ENCODE measurements at regions not wholly inside any gene's neighbourhood (a gene's known extent, or its start where the extent isn't known, plus 50 kb on each side); places are given as distances from the start of the nearest gene placed in this dataset.

DNA sequence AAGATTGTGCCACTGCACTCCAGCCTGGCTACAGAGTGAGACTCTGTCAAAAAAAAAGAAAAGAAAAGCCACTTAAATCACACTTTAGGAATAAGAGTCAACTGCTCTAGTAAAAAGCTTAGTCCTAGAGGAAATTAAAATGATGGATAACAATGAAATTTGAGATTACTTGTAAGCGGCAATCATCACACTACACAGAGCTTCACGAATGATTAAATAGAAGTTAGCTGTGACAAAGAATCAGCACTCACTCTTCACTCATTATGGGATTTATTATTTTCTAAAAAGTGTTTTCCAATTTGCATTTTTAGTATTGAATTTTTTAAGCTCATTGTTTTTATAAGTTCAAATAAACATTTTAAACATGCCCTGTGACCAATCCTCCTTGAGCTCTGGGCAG is 718.0 kb downstream of the UTRN start:
- no peak overlapping the region for H3K4me3 ChIP-seq (ENCODE audit: insufficient read depth, low read depth, low read length, poor library complexity, severe bottlenecking)
- DNase-seq: no peak
- no peaks in the 10 kb centered on the region for H3K4me1 ChIP-seq (ENCODE audit: control insufficient read depth, insufficient read depth, low read length, poor library complexity, severe bottlenecking)
- no peaks in the 10 kb centered on the region for H3K27me3 ChIP-seq (replicated peaks; ENCODE audit: control insufficient read depth, insufficient read depth, low read length, poor library complexity, severe bottlenecking)
- H3K36me3 ChIP-seq (ENCODE audit: control insufficient read depth, insufficient read depth, low read length): no peaks in the 10 kb centered on the region
- H3K27ac ChIP-seq (ENCODE audit: insufficient read depth, low read length, poor library complexity, severe bottlenecking): no peak overlapping the region
- H3K9me3 ChIP-seq (ENCODE audit: control insufficient read depth, low read length): no peaks in the 10 kb centered on the region

DNA sequence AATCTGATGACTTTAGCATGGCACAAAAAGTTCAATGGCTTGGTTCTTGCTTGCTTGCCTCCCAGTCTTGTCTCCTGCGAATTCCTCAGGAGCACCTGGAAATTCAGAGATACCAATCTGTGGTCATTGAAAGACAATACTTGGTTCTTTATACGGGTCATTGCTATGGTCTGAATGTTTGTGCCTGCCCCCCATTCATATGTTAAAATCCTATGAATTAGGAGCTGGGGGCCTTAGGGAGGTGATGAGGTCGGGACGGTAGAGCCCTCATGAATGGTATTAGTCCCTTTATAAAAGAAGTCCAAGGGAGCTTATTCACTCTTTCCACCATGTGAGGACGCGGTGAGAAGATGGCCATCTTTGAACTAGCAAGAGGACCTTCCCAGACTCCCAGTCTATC is 721.8 kb downstream of the UTRN start:
- Histone ChIP-seq H3K36me3 (ENCODE audit: control insufficient read depth, insufficient read depth, low read length) (no peaks in the 10 kb centered on the region), H3K27ac (ENCODE audit: insufficient read depth, low read length, poor library complexity, severe bottlenecking) (no peak overlapping the region), H3K9me3 (ENCODE audit: control insufficient read depth, low read length) (no peaks in the 10 kb centered on the region), H3K27me3 (replicated peaks; ENCODE audit: control insufficient read depth, insufficient read depth, low read length, poor library complexity, severe bottlenecking) (peaks cover 5% of the 10 kb centered on the region), H3K4me1 (ENCODE audit: control insufficient read depth, insufficient read depth, low read length, poor library complexity, severe bottlenecking) (no peaks in the 10 kb centered on the region), H3K4me3 (ENCODE audit: insufficient read depth, low read depth, low read length, poor library complexity, severe bottlenecking) (no peak overlapping the region)
- no peak for DNase-seq

DNA sequence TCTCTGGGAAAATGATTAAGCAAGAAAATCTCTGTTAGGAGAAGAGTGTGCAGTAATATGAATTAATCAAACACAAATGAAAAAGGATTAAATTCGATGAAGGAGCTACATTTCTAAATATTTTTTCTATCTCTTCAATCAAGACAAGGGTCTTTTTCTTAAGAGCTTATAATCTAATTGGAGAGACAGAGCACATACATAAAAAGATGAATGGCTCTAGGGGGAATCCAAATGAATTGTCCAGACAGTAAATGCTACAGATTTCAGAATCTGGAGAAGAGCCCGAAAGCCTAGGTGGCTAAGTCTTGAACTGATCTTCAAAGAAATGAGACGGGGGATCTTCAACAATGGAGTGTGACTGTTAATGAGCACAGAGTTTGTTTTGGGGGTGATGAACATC is 723.6 kb downstream of the UTRN start:
- DNase-seq: no peak
- Histone ChIP-seq H3K36me3 (ENCODE audit: control insufficient read depth, insufficient read depth, low read length) (no peaks in the 10 kb centered on the region), H3K4me3 (ENCODE audit: insufficient read depth, low read depth, low read length, poor library complexity, severe bottlenecking) (no peak overlapping the region), H3K27ac (ENCODE audit: insufficient read depth, low read length, poor library complexity, severe bottlenecking) (no peak overlapping the region), H3K4me1 (ENCODE audit: control insufficient read depth, insufficient read depth, low read length, poor library complexity, severe bottlenecking) (no peaks in the 10 kb centered on the region), H3K27me3 (replicated peaks; ENCODE audit: control insufficient read depth, insufficient read depth, low read length, poor library complexity, severe bottlenecking) (peaks cover 5% of the 10 kb centered on the region), H3K9me3 (ENCODE audit: control insufficient read depth, low read length) (no peaks in the 10 kb centered on the region)

DNA sequence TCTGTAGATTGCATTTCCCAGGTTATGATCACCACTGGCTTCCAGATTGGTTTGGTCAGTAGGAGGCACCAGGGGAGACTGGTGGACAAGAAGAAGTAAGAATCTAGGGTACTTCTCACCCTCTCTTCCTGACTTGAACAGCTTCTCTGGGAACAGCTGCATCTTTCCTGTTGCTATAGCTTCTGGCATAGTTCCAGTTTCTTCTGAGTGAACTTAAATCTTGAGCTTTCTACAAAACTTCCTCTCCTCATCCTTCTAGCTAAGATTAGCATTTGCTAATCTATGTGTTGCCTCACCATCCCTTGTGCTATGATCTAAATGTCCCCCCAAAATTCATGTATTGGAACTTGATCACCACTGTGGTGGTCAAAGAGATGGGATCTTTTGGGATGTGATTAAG is 724.6 kb downstream of the UTRN start:
- Histone ChIP-seq H3K27ac (ENCODE audit: insufficient read depth, low read length, poor library complexity, severe bottlenecking) (no peak overlapping the region), H3K36me3 (ENCODE audit: control insufficient read depth, insufficient read depth, low read length) (no peaks in the 10 kb centered on the region), H3K27me3 (replicated peaks; ENCODE audit: control insufficient read depth, insufficient read depth, low read length, poor library complexity, severe bottlenecking) (peaks cover 5% of the 10 kb centered on the region), H3K9me3 (ENCODE audit: control insufficient read depth, low read length) (no peaks in the 10 kb centered on the region), H3K4me3 (ENCODE audit: insufficient read depth, low read depth, low read length, poor library complexity, severe bottlenecking) (no peak overlapping the region), H3K4me1 (ENCODE audit: control insufficient read depth, insufficient read depth, low read length, poor library complexity, severe bottlenecking) (no peaks in the 10 kb centered on the region)
- no peak for DNase-seq

DNA sequence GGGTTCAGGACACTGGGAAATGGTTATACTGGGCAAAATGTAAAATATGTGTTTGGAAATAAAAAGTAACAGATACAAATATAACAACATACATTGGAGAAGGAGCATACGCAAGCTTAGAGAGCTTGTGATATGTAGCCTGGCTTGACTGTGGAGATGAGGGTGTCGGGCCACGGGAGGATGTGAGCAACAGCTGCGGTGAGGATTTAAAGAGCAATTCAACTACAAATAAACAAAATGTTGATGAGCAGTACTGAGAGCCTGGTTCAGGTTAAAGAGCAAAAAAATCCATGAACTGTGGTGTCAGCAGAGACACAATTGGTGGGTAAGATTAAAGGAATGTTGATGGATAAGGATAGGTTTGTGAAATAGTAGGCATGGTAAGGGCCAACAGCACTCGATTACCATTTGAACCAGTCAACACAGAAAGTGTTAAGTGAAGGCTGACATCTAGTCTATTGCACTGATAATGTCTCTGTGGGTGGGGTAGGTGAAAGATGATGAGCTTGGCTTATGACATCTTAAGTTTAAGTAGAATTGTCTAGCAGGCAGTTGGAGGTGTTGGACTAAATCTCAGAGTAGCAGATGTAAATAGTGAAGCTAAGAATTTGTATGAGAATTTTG is 723.2 kb downstream of the EPM2A start:
- H3K4me1 ChIP-seq (ENCODE audit: control insufficient read depth, insufficient read depth, low read length, poor library complexity, severe bottlenecking): no peaks in the 10 kb centered on the region
- H3K9me3 ChIP-seq (ENCODE audit: control insufficient read depth, low read length): no peaks in the 10 kb centered on the region
- no peak overlapping the region for H3K27ac ChIP-seq (ENCODE audit: insufficient read depth, low read length, poor library complexity, severe bottlenecking)
- no peak for DNase-seq
- H3K4me3 ChIP-seq (ENCODE audit: insufficient read depth, low read depth, low read length, poor library complexity, severe bottlenecking): no peak overlapping the region
- H3K36me3 ChIP-seq (ENCODE audit: control insufficient read depth, insufficient read depth, low read length): no peaks in the 10 kb centered on the region
- peaks cover 5% of the 10 kb centered on the region for H3K27me3 ChIP-seq (replicated peaks; ENCODE audit: control insufficient read depth, insufficient read depth, low read length, poor library complexity, severe bottlenecking)

DNA sequence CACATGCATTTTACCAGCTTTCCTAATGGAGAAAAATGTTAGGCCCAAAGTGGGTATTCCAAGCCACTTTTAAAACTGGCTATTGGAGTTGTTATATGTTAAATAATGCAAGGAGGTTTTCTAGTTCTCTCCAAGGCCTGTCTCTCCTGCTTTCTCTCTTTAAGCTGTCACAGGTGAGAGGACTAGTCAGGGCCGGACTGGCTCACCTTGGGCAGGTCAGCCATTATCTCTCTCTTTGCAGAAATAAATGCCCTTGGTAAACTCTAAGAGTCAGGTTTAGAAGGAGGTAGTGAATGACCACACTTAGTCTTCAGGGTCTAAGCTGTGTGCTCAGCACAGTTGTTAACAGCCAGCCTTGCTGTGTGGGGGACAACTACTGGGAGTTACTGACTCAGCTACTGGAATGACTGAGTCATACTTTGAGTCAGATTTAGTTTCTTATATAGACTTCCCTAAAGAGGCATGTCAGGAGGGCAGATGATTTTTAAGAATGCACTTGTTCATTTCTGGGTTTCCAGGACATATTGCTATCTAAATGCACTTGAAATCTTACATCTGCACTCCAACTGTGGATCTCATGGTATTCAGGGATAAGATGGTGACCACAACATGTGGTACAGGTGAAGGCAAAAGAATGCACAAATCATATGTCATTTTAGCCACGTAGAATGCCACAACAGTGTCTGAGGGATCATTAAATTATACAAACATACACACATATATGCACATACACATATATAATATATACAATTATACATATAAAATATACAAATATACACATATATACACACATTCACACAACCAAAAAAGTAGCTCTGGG is 719.4 kb downstream of the EPM2A start:
- Histone ChIP-seq H3K4me3 (ENCODE audit: insufficient read depth, low read depth, low read length, poor library complexity, severe bottlenecking) (no peak overlapping the region), H3K9me3 (ENCODE audit: control insufficient read depth, low read length) (no peaks in the 10 kb centered on the region), H3K4me1 (ENCODE audit: control insufficient read depth, insufficient read depth, low read length, poor library complexity, severe bottlenecking) (no peaks in the 10 kb centered on the region), H3K27me3 (replicated peaks; ENCODE audit: control insufficient read depth, insufficient read depth, low read length, poor library complexity, severe bottlenecking) (no peaks in the 10 kb centered on the region), H3K27ac (ENCODE audit: insufficient read depth, low read length, poor library complexity, severe bottlenecking) (no peak overlapping the region), H3K36me3 (ENCODE audit: control insufficient read depth, insufficient read depth, low read length) (no peaks in the 10 kb centered on the region)
- DNase-seq: no peak

DNA sequence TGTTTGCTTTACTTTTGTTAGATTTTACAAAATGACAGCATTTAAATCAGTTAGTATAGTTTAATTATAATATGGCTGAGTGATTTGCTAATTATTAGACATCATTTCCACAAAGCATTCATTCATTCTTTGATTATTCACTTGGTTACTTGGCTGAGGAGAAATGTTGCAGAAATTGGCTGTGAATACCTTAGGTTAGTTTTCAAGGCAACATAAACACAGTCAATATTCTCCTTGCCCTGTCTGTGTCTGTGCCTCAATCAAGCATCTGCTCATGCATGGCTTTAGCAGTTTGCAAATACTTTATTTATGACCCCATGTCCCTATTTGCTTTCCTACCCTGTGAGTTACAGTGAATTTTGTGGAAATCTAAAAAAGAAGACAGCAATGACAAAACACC is 718.3 kb downstream of the EPM2A start:
- DNase-seq: no peak
- no peak overlapping the region for H3K4me3 ChIP-seq (ENCODE audit: insufficient read depth, low read depth, low read length, poor library complexity, severe bottlenecking)
- H3K27me3 ChIP-seq (replicated peaks; ENCODE audit: control insufficient read depth, insufficient read depth, low read length, poor library complexity, severe bottlenecking): no peaks in the 10 kb centered on the region
- H3K36me3 ChIP-seq (ENCODE audit: control insufficient read depth, insufficient read depth, low read length): no peaks in the 10 kb centered on the region
- no peaks in the 10 kb centered on the region for H3K9me3 ChIP-seq (ENCODE audit: control insufficient read depth, low read length)
- no peak overlapping the region for H3K27ac ChIP-seq (ENCODE audit: insufficient read depth, low read length, poor library complexity, severe bottlenecking)
- no peaks in the 10 kb centered on the region for H3K4me1 ChIP-seq (ENCODE audit: control insufficient read depth, insufficient read depth, low read length, poor library complexity, severe bottlenecking)

DNA sequence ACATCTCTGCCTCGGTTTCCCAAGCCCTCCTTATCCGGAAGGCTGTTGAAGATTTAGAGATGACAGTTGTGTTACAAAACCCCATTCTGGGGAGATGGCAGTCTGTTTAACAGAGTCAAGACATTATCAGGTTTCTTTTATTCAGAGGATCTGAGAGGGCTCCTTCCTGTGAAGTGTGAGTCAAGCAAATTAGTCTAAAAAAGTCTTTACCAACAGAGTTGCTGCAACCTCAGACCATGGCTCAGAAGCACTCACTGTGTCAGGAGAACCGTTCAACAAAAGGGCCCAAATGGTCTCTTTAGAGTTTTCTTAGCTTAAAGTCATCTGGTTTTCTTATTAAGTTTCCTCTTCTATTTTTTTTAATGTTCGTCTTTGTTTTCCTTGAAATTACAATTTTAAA is 717.8 kb downstream of the EPM2A start:
- no peak for DNase-seq
- Histone ChIP-seq H3K4me1 (ENCODE audit: control insufficient read depth, insufficient read depth, low read length, poor library complexity, severe bottlenecking) (no peaks in the 10 kb centered on the region), H3K36me3 (ENCODE audit: control insufficient read depth, insufficient read depth, low read length) (no peaks in the 10 kb centered on the region), H3K4me3 (ENCODE audit: insufficient read depth, low read depth, low read length, poor library complexity, severe bottlenecking) (no peak overlapping the region), H3K27ac (ENCODE audit: insufficient read depth, low read length, poor library complexity, severe bottlenecking) (no peak overlapping the region), H3K9me3 (ENCODE audit: control insufficient read depth, low read length) (no peaks in the 10 kb centered on the region), H3K27me3 (replicated peaks; ENCODE audit: control insufficient read depth, insufficient read depth, low read length, poor library complexity, severe bottlenecking) (no peaks in the 10 kb centered on the region)

DNA sequence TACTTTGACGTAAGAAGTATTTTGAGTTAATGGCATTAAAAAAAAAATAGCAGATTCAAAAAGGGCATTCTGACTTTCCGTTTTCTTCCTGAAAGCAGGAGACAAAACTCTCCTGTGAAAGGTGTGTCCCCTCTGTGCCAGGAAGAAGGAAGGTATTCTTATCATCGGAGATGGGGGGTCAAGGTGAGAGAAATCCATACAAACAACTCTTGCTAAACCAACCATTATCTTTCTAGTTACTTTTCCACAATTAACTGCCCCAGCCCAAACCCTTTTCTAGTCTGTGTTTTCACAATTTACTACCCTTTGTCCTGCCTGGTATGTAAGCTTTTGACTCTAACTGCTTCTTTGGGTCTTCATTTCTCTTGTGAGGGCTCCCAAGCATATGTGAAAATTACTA is 717.3 kb downstream of the EPM2A start:
- Histone ChIP-seq H3K27ac (ENCODE audit: insufficient read depth, low read length, poor library complexity, severe bottlenecking) (no peak overlapping the region), H3K4me1 (ENCODE audit: control insufficient read depth, insufficient read depth, low read length, poor library complexity, severe bottlenecking) (no peaks in the 10 kb centered on the region), H3K9me3 (ENCODE audit: control insufficient read depth, low read length) (no peaks in the 10 kb centered on the region), H3K4me3 (ENCODE audit: insufficient read depth, low read depth, low read length, poor library complexity, severe bottlenecking) (no peak overlapping the region), H3K27me3 (replicated peaks; ENCODE audit: control insufficient read depth, insufficient read depth, low read length, poor library complexity, severe bottlenecking) (peaks cover under 1% of the 10 kb centered on the region), H3K36me3 (ENCODE audit: control insufficient read depth, insufficient read depth, low read length) (no peaks in the 10 kb centered on the region)
- no peak for DNase-seq

DNA sequence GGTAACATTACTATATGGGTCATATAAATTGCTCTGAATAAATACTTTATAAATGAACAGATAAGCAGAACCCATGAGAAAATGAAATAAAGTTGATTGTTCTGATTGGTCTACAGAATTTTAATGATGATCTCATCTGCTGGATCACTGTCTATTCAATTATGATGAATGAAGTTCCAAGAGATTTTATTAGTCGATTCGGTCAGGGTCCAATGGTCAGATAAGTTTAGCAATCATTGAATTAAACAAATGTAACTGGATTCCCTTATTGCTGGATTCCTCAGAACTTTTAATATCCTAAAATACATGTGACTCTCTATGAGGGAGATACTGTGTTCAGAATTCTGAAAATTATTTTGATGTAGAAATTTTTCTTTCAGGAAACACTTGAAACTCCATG is 715.2 kb downstream of the EPM2A start:
- Histone ChIP-seq H3K27me3 (replicated peaks; ENCODE audit: control insufficient read depth, insufficient read depth, low read length, poor library complexity, severe bottlenecking) (peaks cover 4% of the 10 kb centered on the region), H3K4me1 (ENCODE audit: control insufficient read depth, insufficient read depth, low read length, poor library complexity, severe bottlenecking) (no peaks in the 10 kb centered on the region), H3K4me3 (ENCODE audit: insufficient read depth, low read depth, low read length, poor library complexity, severe bottlenecking) (no peak overlapping the region), H3K9me3 (ENCODE audit: control insufficient read depth, low read length) (no peaks in the 10 kb centered on the region), H3K27ac (ENCODE audit: insufficient read depth, low read length, poor library complexity, severe bottlenecking) (no peak overlapping the region), H3K36me3 (ENCODE audit: control insufficient read depth, insufficient read depth, low read length) (no peaks in the 10 kb centered on the region)
- no peak for DNase-seq

All from effector memory CD4-positive, alpha-beta T cell (primary cell).